ENCODE measurements at regions not wholly inside any gene's neighbourhood (a gene's known extent, or its start where the extent isn't known, plus 50 kb on each side); places are given as distances from the start of the nearest gene placed in this dataset.
A peak's percentile ranks its signal among the peaks of the same experiment; 100 is the strongest.

- TF ChIP-seq ARID5B (CRISPR knock-in tag; IDR thresholded peaks at IDR 0.05): no peak
- peak; percentile 84 for TF ChIP-seq MAFF (IDR thresholded peaks at IDR 0.05; ENCODE audit: low read depth, low read length)
- TF ChIP-seq ZNF512B (CRISPR knock-in tag; IDR thresholded peaks at IDR 0.05; ENCODE audit: borderline replicate concordance): no peak
- TF ChIP-seq, protein P1, sequence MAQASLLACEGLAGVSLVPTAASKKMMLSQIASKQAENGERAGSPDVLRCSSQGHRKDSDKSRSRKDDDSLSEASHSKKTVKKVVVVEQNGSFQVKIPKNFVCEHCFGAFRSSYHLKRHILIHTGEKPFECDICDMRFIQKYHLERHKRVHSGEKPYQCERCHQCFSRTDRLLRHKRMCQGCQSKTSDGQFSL (CRISPR knock-in tag; IDR thresholded peaks at IDR 0.05): no peak
- no peak for TF ChIP-seq ZNF333 (CRISPR knock-in tag; IDR thresholded peaks at IDR 0.05; ENCODE audit: borderline replicate concordance)
- TF ChIP-seq HDAC1 (CRISPR knock-in tag; IDR thresholded peaks at IDR 0.05): no peak
- TF ChIP-seq, protein P2, sequence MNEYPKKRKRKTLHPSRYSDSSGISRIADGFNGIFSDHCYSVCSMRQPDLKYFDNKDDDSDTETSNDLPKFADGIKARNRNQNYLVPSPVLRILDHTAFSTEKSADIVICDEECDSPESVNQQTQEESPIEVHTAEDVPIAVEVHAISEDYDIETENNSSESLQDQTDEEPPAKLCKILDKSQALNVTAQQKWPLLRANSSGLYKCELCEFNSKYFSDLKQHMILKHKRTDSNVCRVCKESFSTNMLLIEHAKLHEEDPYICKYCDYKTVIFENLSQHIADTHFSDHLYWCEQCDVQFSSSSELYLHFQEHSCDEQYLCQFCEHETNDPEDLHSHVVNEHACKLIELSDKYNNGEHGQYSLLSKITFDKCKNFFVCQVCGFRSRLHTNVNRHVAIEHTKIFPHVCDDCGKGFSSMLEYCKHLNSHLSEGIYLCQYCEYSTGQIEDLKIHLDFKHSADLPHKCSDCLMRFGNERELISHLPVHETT (CRISPR knock-in tag; conservative IDR thresholded peaks at IDR 0.05): no peak
- TF ChIP-seq GFI1 (CRISPR knock-in tag; IDR thresholded peaks at IDR 0.05; ENCODE audit: borderline replicate concordance): no peak
- no peak for TF ChIP-seq RBFOX2 (IDR thresholded peaks at IDR 0.05; ENCODE audit: low read depth, low read length)
- no peak for TF ChIP-seq EHMT2 (IDR thresholded peaks at IDR 0.05; ENCODE audit: borderline replicate concordance, low read depth, low read length)
- TF ChIP-seq FOXP1 (IDR thresholded peaks at IDR 0.05): no peak
- TF ChIP-seq FOXP1 (CRISPR knock-in tag; IDR thresholded peaks at IDR 0.05): no peak
- no peak for TF ChIP-seq FOXM1 (CRISPR knock-in tag; IDR thresholded peaks at IDR 0.05)
- TF ChIP-seq ARHGAP35 (CRISPR knock-in tag; IDR thresholded peaks at IDR 0.05; ENCODE audit: borderline replicate concordance): no peak
- no peak for TF ChIP-seq GATAD1 (CRISPR knock-in tag; IDR thresholded peaks at IDR 0.05)
- TF ChIP-seq ZIK1 (CRISPR knock-in tag; IDR thresholded peaks at IDR 0.05; ENCODE audit: borderline replicate concordance, low read depth): no peak
- TF ChIP-seq NFKB2 (CRISPR knock-in tag; IDR thresholded peaks at IDR 0.05; ENCODE audit: borderline replicate concordance): no peak
- TF ChIP-seq ZNF446 (CRISPR knock-in tag; IDR thresholded peaks at IDR 0.05): no peak
Observed at GRCh38 chr12:107593713-107594381, 91.8 kb upstream of the PWP1 start (continued).
